HL-60 (cell line): ENCODE measurements at regions not wholly inside any gene's neighbourhood (a gene's known extent, or its start where the extent isn't known, plus 50 kb on each side); places are given as distances from the start of the nearest gene placed in this dataset.

Experiments used
- DNase-seq, 2 experiments: peaks; one replicate each; pipeline ENCODE4 v3.0.0-alpha.2; 2010 to 2020; ENCODE audit warnings: low read depth in 1 of 2, low spot score in 1 of 2
- H3K27ac ChIP-seq: fragments of 250-450 bp; sonication (Bioruptor Pico); replicated peaks from 2 replicates; pipeline ENCODE4 v1.5.1; 2020; ENCODE audit warnings: mild to moderate bottlenecking, moderate library complexity
- H3K27me3 ChIP-seq: fragments of 250-450 bp; sonication (Bioruptor Pico); 2 replicates; pipeline ENCODE4 v1.5.1; 2021; ENCODE audit warnings: mild to moderate bottlenecking, moderate library complexity; ENCODE audit not compliant: insufficient read depth, poor library complexity, severe bottlenecking
- H3K4me3 ChIP-seq: replicated peaks from 2 replicates; pipeline ENCODE4 v1.5.1; 2011; ENCODE audit warnings: mild to moderate bottlenecking, control low read depth, low read length; ENCODE audit not compliant: insufficient read depth
- GABPA ChIP-seq: IDR thresholded peaks from 2 replicates; pipeline ENCODE4 v1.6.1; 2012; ENCODE audit warnings: low read depth
- POLR2AphosphoS5 ChIP-seq: IDR thresholded peaks from 2 replicates; pipeline ENCODE4 v1.6.1; 2012; ENCODE audit warnings: low read depth
- SPI1 ChIP-seq: IDR thresholded peaks from 2 replicates; pipeline ENCODE4 v1.6.1; 2012; ENCODE audit warnings: low read depth, mild to moderate bottlenecking, borderline replicate concordance
- TF ChIP-seq, protein P1 (sequence below): IDR thresholded peaks from 2 replicates; pipeline ENCODE4 v1.6.1; 2012; ENCODE audit warnings: low read depth; ENCODE audit not compliant: insufficient replicate concordance
- TF ChIP-seq, protein P2 (sequence below): IDR thresholded peaks from one replicate; pipeline ENCODE4 v1.5.1; 2011; ENCODE audit warnings: low read length, control low read depth, inconsistent platforms; ENCODE audit not compliant: insufficient read depth

DNA sequence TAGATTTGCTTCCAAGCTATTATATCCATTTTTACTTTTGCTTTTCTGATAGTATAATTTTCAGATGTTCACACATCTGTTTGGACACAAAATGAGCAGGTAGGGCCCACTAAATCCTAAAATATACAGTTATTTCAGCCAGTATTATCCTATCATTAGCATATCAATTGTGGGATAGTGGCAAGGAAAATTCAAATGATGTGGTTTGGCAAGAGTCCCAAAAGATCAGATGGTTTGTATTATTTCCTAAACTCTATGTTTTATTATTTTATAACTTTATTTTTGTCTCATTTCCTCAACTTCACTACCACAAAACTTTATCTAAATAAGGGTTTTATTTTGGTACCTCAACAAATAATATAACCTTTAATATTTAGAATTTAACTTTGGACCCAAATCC lies 1659.6 kb downstream of the NCAM2 start:
- H3K27me3 ChIP-seq, result no peaks in the 10 kb centered on the region
- no peak overlapping the region for H3K4me3 ChIP-seq
- no peak overlapping the region for H3K27ac ChIP-seq
- TF ChIP-seq, protein P1, sequence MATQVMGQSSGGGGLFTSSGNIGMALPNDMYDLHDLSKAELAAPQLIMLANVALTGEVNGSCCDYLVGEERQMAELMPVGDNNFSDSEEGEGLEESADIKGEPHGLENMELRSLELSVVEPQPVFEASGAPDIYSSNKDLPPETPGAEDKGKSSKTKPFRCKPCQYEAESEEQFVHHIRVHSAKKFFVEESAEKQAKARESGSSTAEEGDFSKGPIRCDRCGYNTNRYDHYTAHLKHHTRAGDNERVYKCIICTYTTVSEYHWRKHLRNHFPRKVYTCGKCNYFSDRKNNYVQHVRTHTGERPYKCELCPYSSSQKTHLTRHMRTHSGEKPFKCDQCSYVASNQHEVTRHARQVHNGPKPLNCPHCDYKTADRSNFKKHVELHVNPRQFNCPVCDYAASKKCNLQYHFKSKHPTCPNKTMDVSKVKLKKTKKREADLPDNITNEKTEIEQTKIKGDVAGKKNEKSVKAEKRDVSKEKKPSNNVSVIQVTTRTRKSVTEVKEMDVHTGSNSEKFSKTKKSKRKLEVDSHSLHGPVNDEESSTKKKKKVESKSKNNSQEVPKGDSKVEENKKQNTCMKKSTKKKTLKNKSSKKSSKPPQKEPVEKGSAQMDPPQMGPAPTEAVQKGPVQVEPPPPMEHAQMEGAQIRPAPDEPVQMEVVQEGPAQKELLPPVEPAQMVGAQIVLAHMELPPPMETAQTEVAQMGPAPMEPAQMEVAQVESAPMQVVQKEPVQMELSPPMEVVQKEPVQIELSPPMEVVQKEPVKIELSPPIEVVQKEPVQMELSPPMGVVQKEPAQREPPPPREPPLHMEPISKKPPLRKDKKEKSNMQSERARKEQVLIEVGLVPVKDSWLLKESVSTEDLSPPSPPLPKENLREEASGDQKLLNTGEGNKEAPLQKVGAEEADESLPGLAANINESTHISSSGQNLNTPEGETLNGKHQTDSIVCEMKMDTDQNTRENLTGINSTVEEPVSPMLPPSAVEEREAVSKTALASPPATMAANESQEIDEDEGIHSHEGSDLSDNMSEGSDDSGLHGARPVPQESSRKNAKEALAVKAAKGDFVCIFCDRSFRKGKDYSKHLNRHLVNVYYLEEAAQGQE, result no peak
- TF ChIP-seq, protein P2, sequence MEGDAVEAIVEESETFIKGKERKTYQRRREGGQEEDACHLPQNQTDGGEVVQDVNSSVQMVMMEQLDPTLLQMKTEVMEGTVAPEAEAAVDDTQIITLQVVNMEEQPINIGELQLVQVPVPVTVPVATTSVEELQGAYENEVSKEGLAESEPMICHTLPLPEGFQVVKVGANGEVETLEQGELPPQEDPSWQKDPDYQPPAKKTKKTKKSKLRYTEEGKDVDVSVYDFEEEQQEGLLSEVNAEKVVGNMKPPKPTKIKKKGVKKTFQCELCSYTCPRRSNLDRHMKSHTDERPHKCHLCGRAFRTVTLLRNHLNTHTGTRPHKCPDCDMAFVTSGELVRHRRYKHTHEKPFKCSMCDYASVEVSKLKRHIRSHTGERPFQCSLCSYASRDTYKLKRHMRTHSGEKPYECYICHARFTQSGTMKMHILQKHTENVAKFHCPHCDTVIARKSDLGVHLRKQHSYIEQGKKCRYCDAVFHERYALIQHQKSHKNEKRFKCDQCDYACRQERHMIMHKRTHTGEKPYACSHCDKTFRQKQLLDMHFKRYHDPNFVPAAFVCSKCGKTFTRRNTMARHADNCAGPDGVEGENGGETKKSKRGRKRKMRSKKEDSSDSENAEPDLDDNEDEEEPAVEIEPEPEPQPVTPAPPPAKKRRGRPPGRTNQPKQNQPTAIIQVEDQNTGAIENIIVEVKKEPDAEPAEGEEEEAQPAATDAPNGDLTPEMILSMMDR, result no peak
- TF ChIP-seq SPI1, result no peak
- no peak for DNase-seq

DNA sequence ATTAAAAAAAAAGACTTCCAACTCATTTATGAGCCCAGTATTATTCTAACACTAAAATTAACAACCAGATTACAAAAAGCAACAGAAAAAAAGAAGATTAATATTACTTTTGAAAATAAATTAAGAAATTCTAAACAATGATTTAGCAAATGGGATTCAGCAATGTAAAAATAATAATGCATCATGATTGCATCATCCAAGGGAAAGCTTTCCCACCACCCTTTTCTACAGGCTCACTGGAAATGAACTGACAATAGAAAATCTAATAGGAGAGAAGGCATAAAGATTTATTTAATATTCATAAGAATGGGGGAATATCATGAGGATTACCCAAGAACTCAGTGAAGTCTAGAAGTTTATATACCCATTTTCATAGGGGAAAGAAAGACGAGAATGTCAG lies 1671.9 kb downstream of the NCAM2 start:
- no peaks in the 10 kb centered on the region for H3K27me3 ChIP-seq
- no peak for TF ChIP-seq POLR2AphosphoS5
- no peak for TF ChIP-seq GABPA
- TF ChIP-seq SPI1, result no peak
- TF ChIP-seq, protein P1, result no peak
- TF ChIP-seq, protein P2, result no peak
- H3K4me3 ChIP-seq, result no peak overlapping the region
- no peak for DNase-seq
- H3K27ac ChIP-seq, result no peak overlapping the region

DNA sequence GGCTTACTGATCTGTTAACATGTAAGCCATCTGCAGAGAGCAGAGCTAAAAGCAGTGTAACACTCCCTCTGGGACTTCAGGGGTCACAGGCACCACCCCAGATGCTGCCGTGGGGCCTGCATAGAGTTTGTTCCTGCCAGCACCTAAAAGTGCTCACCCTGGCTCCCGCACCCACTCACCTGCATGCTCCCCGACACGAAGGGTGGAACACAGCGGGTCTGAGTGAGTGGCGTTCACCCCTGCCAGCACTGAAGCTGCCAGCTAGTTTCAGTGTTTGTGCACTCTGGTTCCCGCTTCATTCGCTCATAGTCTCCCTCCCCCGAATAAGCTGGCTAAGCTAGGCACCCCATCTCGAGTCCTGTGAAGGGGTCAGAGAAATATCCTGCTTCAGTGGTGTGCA lies 1681.0 kb downstream of the NCAM2 start:
- Histone ChIP-seq H3K27me3 (no peaks in the 10 kb centered on the region), H3K27ac (no peak overlapping the region), H3K4me3 (no peak overlapping the region)
- TF ChIP-seq SPI1 (no peak), GABPA (no peak)
- TF ChIP-seq, protein P1, result no peak
- DNase-seq, result no peak

DNA sequence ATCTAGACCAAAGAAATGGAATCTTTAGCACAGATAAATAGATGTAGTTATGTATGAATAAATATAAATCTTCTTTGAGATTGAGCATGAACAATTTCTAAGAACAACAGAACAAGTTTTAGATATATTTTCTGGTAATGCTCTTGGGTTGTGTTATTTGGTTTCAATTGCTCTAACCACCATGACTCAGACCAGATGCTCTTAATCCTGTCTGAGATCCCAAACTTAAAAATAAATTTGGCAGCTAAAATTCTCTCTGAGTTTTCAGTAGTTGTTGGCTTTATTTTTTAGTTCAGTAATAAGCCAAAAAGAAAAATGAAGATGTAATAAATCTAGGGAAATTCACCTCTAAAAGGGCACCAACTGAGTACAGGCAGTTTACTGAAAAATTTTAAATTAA lies 1693.4 kb downstream of the NCAM2 start:
- Histone ChIP-seq H3K4me3 (no peak overlapping the region), H3K27me3 (no peaks in the 10 kb centered on the region), H3K27ac (no peak overlapping the region)
- DNase-seq, result no peak
- TF ChIP-seq GABPA (no peak), SPI1 (no peak), POLR2AphosphoS5 (no peak)
- TF ChIP-seq, protein P1, result no peak
- TF ChIP-seq, protein P2, result no peak
